HL-60 (cell line): ENCODE measurements at regions not wholly inside any gene's neighbourhood (a gene's known extent, or its start where the extent isn't known, plus 50 kb on each side); places are given as distances from the start of the nearest gene placed in this dataset.

ENCODE experiments used
- DNase-seq, 2 experiments: peaks; one replicate each; pipeline ENCODE4 v3.0.0-alpha.2; 2010 to 2020; ENCODE audit warnings: low read depth in 1 of 2, low spot score in 1 of 2
- H3K27ac ChIP-seq: fragments of 250-450 bp; sonication (Bioruptor Pico); replicated peaks from 2 replicates; pipeline ENCODE4 v1.5.1; 2020; ENCODE audit warnings: mild to moderate bottlenecking, moderate library complexity
- H3K27me3 ChIP-seq: fragments of 250-450 bp; sonication (Bioruptor Pico); 2 replicates; pipeline ENCODE4 v1.5.1; 2021; ENCODE audit warnings: mild to moderate bottlenecking, moderate library complexity; ENCODE audit not compliant: insufficient read depth, poor library complexity, severe bottlenecking
- H3K4me3 ChIP-seq: replicated peaks from 2 replicates; pipeline ENCODE4 v1.5.1; 2011; ENCODE audit warnings: mild to moderate bottlenecking, control low read depth, low read length; ENCODE audit not compliant: insufficient read depth
- GABPA ChIP-seq: IDR thresholded peaks from 2 replicates; pipeline ENCODE4 v1.6.1; 2012; ENCODE audit warnings: low read depth
- POLR2AphosphoS5 ChIP-seq: IDR thresholded peaks from 2 replicates; pipeline ENCODE4 v1.6.1; 2012; ENCODE audit warnings: low read depth
- SPI1 ChIP-seq: IDR thresholded peaks from 2 replicates; pipeline ENCODE4 v1.6.1; 2012; ENCODE audit warnings: low read depth, mild to moderate bottlenecking, borderline replicate concordance
- TF ChIP-seq, protein P1 (sequence below): IDR thresholded peaks from 2 replicates; pipeline ENCODE4 v1.6.1; 2012; ENCODE audit warnings: low read depth; ENCODE audit not compliant: insufficient replicate concordance
- TF ChIP-seq, protein P2 (sequence below): IDR thresholded peaks from one replicate; pipeline ENCODE4 v1.5.1; 2011; ENCODE audit warnings: low read length, control low read depth, inconsistent platforms; ENCODE audit not compliant: insufficient read depth

- Histone ChIP-seq H3K27ac (no peak overlapping the region), H3K27me3 (no peaks in the 10 kb centered on the region), H3K4me3 (no peak overlapping the region)
- no peak for DNase-seq
- TF ChIP-seq SPI1 (no peak), GABPA (no peak), POLR2AphosphoS5 (no peak)
- TF ChIP-seq, protein P1, sequence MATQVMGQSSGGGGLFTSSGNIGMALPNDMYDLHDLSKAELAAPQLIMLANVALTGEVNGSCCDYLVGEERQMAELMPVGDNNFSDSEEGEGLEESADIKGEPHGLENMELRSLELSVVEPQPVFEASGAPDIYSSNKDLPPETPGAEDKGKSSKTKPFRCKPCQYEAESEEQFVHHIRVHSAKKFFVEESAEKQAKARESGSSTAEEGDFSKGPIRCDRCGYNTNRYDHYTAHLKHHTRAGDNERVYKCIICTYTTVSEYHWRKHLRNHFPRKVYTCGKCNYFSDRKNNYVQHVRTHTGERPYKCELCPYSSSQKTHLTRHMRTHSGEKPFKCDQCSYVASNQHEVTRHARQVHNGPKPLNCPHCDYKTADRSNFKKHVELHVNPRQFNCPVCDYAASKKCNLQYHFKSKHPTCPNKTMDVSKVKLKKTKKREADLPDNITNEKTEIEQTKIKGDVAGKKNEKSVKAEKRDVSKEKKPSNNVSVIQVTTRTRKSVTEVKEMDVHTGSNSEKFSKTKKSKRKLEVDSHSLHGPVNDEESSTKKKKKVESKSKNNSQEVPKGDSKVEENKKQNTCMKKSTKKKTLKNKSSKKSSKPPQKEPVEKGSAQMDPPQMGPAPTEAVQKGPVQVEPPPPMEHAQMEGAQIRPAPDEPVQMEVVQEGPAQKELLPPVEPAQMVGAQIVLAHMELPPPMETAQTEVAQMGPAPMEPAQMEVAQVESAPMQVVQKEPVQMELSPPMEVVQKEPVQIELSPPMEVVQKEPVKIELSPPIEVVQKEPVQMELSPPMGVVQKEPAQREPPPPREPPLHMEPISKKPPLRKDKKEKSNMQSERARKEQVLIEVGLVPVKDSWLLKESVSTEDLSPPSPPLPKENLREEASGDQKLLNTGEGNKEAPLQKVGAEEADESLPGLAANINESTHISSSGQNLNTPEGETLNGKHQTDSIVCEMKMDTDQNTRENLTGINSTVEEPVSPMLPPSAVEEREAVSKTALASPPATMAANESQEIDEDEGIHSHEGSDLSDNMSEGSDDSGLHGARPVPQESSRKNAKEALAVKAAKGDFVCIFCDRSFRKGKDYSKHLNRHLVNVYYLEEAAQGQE = no peak
- TF ChIP-seq, protein P2, sequence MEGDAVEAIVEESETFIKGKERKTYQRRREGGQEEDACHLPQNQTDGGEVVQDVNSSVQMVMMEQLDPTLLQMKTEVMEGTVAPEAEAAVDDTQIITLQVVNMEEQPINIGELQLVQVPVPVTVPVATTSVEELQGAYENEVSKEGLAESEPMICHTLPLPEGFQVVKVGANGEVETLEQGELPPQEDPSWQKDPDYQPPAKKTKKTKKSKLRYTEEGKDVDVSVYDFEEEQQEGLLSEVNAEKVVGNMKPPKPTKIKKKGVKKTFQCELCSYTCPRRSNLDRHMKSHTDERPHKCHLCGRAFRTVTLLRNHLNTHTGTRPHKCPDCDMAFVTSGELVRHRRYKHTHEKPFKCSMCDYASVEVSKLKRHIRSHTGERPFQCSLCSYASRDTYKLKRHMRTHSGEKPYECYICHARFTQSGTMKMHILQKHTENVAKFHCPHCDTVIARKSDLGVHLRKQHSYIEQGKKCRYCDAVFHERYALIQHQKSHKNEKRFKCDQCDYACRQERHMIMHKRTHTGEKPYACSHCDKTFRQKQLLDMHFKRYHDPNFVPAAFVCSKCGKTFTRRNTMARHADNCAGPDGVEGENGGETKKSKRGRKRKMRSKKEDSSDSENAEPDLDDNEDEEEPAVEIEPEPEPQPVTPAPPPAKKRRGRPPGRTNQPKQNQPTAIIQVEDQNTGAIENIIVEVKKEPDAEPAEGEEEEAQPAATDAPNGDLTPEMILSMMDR = no peak
Observed at GRCh38 chr9:23426144-23426543, 399.9 kb downstream of the ELAVL2 start.

- no peak for TF ChIP-seq SPI1
- no peak for TF ChIP-seq POLR2AphosphoS5
- TF ChIP-seq, protein P1 = no peak
- no peak for TF ChIP-seq GABPA
- TF ChIP-seq, protein P2 = no peak
- Histone ChIP-seq H3K27ac (no peak overlapping the region), H3K4me3 (no peak overlapping the region), H3K27me3 (no peaks in the 10 kb centered on the region)
- DNase-seq = no peak
Observed at GRCh38 chr9:23431459-23431858, 394.6 kb downstream of the ELAVL2 start.

DNA sequence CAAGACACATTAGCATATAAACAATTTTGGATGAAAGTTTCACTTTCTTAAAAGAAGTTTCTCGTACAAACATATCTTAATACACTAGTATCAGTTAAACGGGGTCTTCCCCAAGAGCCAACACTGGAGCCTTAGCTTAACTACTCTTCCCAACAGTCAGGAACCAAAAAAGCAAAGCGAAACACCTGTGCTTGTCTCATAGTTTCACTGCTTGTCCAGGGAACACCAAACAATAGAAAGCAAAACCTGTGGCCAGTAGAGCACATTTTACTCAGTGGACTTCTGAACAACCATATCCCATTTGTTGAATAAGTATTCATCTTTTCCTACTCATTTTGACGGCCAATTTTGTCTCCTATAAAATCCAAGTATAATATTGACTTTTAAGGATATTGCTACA is 391.4 kb downstream of the ELAVL2 start:
- TF ChIP-seq POLR2AphosphoS5 (no peak), GABPA (no peak), SPI1 (no peak)
- TF ChIP-seq, protein P1 = no peak
- TF ChIP-seq, protein P2 = no peak
- H3K4me3 ChIP-seq = no peak overlapping the region
- H3K27ac ChIP-seq = no peak overlapping the region
- no peak for DNase-seq
- no peaks in the 10 kb centered on the region for H3K27me3 ChIP-seq
